Cardiac fibroblast (primary cell): ENCODE measurements at regions not wholly inside any gene's neighbourhood (a gene's known extent, or its start where the extent isn't known, plus 50 kb on each side); places are given as distances from the start of the nearest gene placed in this dataset.

Source experiments
- DNase-seq, 2 donors: peaks; one replicate each; pipeline versions ENCODE4 v3.0.0 to v3.0.0-alpha.2; 2010; ENCODE audit warnings: low read depth in 2 of 2
- H3K4me3 ChIP-seq, 2 donors: replicated peaks in 1 of 2; 1 replicate in 1 of 2; 2 replicates in 1 of 2; pipeline ENCODE4 v1.5.1; 2011; ENCODE audit warnings: low read depth in 2 of 2, low read length in 2 of 2, mild to moderate bottlenecking in 2 of 2, moderate library complexity in 1 of 2
- TF ChIP-seq, protein P1 (sequence below): IDR thresholded peaks from one replicate; pipeline ENCODE4 v1.5.1; 2011; ENCODE audit warnings: low read depth, mild to moderate bottlenecking, low read length, inconsistent platforms

DNA sequence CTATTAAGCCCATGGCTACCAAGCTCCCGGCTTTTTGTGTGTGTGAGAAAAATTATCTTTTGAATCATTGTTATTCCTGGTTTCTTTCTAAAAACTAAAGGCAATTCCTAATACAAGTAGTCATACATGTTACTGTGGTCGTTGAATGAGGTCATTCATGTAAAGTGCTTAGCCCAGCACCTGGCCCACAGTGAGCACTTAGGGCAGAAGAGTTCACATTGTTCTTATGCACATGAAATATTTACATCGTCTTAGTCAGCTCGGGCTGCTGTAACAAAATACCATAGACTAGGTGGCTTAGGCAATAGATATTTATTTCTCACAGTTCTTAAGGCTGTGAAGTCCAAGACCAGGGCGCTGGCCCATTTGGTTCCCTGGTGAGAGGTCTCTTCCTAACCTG, 216.1 kb downstream of the SHQ1 start:
- H3K4me3 ChIP-seq = no peak overlapping the region
- TF ChIP-seq, protein P1, sequence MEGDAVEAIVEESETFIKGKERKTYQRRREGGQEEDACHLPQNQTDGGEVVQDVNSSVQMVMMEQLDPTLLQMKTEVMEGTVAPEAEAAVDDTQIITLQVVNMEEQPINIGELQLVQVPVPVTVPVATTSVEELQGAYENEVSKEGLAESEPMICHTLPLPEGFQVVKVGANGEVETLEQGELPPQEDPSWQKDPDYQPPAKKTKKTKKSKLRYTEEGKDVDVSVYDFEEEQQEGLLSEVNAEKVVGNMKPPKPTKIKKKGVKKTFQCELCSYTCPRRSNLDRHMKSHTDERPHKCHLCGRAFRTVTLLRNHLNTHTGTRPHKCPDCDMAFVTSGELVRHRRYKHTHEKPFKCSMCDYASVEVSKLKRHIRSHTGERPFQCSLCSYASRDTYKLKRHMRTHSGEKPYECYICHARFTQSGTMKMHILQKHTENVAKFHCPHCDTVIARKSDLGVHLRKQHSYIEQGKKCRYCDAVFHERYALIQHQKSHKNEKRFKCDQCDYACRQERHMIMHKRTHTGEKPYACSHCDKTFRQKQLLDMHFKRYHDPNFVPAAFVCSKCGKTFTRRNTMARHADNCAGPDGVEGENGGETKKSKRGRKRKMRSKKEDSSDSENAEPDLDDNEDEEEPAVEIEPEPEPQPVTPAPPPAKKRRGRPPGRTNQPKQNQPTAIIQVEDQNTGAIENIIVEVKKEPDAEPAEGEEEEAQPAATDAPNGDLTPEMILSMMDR = no peak
- peak in 1 of 2 donors; percentile 18 for DNase-seq

DNA sequence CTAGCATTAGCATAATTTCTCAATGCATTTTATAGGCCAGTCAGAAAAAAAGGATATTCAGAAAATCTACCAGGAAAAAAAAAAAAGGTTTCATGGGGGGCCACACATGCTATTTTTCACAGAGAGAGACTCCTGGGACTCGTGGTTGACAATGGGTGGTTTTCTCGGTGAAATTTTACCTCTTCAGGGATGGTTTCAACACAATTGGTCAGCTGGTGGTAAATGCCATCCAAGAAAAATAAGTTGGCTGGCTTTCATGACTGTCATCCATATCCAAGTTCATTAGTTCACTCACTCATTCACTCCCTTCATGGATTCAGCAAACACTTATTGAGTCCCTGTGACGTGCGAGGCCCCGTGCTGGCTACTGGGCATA, 217.3 kb downstream of the SHQ1 start:
- no peak for DNase-seq
- TF ChIP-seq, protein P1 = no peak
- H3K4me3 ChIP-seq = no peak overlapping the region

DNA sequence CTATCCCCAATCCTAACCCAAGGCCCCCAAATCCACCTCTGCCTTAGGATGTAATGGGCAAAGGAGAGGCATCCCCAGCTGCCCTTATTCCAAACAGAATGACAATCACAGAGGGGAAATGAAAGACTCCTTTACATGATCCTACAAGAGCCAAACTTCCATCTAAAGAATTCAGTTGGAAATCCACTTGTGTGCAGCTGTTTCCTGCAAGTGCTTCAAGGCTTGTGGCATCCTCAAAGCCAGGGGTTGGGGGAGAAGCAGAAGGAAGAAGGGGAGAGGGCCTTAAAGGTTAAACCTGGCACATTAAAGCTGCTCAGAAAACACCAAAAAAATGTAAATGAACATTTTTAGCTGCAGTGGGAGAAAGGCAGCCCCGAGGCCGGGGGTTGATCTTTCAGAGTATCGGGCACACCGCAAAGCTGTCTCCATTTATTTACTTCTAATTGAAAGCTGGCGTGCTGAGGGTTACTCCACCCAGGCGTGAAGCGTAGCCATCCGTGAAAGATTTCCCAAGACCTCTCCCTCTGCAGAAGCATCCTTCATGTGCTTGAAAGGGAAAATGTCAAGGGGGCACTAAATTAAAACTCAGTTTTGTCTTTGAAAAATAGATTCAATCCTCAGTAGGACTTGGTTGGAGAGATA, 217.8 kb downstream of the SHQ1 start:
- no peak overlapping the region for H3K4me3 ChIP-seq
- DNase-seq = no peak
- TF ChIP-seq, protein P1 = no peak

DNA sequence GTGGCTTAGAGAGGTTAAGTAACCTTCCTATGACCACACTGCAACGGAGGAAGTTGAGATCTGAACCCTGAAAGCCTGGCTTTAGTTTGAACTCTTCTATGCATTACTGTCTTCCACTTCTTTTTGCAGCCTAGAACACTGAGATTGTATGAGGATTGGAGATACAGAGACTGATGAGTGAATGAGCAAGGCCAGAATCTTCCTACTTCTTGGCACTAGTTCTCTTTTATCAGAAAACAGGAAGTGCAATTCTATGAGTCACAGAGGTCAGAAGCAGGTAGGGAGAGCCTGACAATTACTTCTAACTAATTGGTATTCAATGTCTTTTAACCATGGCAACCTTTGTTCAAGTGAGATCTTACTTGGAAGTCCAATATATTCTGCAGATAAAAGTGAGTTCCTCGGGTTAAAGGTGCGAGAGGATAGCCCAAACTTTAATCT, 219.0 kb downstream of the SHQ1 start:
- TF ChIP-seq, protein P1 = no peak
- peak in 1 of 2 donors; percentile 3 for DNase-seq
- no peak overlapping the region for H3K4me3 ChIP-seq

DNA sequence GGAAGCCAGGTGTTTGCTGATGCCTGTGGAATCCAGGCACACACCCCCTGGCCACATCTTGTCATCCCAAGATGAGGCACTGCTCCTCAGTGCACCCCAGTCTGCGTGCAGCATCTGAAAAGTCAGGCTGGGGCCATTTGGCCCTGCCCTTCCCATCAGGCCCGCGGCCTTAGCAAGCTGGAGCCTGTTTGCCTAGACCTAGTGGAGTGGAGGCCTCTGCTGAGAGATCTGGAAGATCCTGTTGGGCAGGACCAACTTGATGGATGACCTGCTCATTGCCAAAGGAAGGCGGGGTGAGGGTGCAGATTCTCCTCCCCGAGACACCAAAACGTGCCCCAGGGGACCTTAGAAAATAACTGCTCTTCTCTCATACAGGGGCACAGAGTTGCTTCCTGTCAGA, 220.2 kb downstream of the SHQ1 start:
- H3K4me3 ChIP-seq = no peak overlapping the region
- no peak for DNase-seq
- TF ChIP-seq, protein P1 = no peak

DNA sequence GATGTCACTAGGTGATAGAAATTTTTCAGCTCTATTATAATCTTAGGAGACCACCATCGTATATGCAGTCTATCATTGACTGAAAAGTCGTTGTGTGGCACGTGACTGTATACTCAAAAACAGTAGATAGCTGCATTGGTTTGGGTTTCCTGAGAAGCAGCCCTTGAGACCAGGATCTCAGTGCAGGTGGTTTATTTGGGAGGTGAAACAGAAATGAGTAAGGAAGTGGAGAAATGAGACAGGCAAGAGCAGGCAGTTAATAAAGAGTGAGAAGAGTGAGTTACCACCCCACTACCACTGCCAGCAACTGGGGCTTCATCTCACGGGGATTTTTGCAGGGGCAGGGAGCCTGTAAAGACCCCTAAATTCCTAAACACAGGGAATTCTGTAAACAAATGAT, 221.0 kb downstream of the SHQ1 start:
- TF ChIP-seq, protein P1 = no peak
- DNase-seq = no peak
- H3K4me3 ChIP-seq = no peak overlapping the region
